ENCODE measurements at regions not wholly inside any gene's neighbourhood (a gene's known extent, or its start where the extent isn't known, plus 50 kb on each side); places are given as distances from the start of the nearest gene placed in this dataset.
A peak's percentile ranks its signal among the peaks of the same experiment; 100 is the strongest.
"Not testable (repeated sequence)": the region's sequence is repeated elsewhere in the genome, so short reads cannot be mapped to it uniquely, and the experiment has no call there.

DNA sequence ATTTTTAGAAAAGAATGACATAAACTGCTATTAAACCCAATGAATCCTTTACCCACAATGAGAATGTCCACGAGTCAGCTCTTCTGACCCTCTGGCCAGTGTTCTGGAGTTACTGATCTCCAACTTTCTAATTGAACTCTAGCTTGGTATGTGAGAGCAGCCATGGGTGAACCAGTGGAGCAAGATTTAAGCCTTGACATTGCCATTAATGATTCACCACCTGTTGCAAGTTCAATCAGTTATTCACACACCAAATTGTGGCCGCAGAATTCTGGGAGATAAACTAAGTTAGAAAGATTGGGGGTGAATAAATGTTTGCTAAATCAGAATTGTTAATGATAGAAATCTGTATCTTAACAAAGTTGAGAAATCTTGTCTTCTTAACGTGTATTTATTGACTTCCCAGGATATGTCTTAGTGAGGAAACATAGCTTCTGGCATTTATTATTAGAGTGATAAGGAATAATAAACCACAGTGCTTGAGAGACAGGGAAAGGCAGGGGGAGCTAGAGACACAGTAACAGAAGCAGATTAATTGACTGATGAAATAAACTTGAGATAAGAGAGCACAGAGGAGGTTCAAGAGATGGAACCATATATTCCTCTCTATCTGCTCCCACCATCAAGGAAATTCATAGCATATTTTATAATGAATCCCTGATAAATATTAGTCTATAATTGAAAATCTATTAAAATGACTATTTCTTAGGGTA, 96.0 kb upstream of the AGAP9 start:
- not testable (repeated sequence) for DNase-seq

GRCh38 chr10:47609311-47609710, 85.9 kb upstream of the AGAP9 start:
- not testable (repeated sequence) for DNase-seq

GRCh38 chr10:47605791-47606773, 82.6 kb upstream of the AGAP9 start:
- not testable (repeated sequence) for DNase-seq

DNA sequence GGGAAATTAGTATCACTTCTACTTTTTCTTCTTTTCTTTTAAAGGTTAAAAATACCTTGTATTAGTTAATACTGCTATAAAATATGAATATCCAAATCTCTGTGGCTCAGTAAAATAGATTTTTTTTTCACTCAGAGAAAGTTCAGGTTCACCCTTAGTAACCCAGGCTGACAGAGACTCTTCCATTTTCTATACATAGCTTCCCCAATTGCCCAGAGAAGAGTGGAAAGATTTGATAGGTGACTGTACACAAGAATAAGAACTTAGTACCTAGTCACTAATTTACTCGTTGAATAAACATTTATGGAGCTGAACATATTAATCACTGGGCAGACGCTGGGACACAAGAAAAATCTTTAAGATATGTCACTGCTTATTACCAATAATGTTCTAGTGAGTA, 77.2 kb upstream of the AGAP9 start:
- DNase-seq = not testable (repeated sequence)

- DNase-seq = not testable (repeated sequence)
Measured at GRCh38 chr10:47600127-47600526, 76.7 kb upstream of the AGAP9 start.

DNA sequence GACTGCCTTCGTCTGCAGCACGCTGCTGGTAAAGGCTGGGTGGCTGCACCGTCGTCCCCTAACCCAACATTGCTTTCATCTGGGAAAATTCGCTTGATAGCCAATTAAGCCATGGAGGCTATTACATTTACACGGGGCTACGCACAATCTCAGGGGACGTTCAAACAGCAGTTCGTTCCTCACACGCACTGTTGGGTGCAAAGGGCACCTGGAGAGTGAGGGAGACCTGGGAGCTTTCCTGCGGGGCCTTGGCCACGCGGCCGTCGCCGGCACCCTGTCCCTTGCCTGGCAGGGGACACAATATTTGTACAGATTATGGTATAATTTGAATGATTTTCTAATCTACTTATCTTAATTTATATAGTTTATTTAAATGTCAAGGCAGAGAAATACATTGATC, 76.2 kb upstream of the AGAP9 start:
- not testable (repeated sequence) for DNase-seq

DNA sequence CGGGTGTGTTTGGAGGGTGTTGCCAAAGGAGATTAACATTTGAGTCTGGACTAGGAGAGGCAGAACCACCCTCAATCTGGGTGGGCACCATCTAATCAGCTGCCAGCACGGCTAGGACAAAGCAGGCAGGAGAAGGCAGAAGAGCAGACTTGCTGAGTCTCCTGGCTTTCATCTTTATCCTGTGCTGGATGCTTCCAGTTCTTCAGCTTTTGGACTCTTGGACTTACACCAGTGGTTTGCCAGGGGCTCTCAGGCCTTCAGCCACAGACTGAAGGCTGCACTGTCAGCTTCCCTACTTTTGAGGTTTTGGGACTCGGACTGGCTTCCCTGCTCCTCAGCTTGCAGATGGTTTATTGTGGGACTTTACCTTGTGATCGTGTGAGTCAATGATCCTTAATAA, 70.4 kb upstream of the AGAP9 start:
- not testable (repeated sequence) for DNase-seq

GRCh38 chr10:47593129-47593528, 69.7 kb upstream of the AGAP9 start:
- not testable (repeated sequence) for DNase-seq

DNA sequence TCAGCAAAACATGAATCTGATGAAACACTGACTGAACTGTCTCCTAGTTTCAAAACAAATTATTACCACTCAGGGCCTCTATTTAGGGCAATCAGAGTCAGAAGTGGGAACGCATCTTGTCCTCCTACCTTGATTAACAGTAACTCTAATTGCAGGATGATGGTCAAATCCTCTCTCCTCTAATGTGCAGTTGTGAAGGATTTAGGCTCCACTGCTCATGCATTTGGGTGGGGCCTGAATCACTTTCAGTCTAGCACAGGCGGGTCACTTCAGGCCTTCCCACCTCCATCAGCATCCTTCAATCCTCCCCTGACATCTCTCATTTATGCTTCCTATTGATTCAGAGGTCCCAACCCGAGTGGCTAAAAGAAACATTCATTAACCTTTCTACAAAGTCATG, 67.5 kb upstream of the AGAP9 start:
- DNase-seq = not testable (repeated sequence)

DNA sequence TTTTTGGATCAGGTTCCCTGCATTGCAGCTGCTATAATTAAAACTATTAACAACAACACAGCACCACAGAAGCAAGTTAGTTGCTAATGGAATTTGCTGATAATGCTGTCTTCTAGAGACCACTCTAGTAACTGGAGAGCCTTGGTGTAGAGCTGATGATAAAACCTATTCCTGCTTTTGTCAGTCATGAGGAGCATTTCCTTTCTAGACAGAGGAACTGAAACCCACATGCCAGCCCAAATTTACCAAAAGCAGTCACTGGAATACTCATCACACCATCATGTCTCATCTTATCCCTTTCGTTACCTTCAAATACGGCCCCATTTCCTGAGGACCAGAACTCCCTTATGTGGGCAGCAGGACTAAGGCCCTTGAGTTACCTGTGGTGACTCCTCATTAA, 67.1 kb upstream of the AGAP9 start:
- DNase-seq = peak; percentile 48

GRCh38 chr10:47582051-47582450, 58.6 kb upstream of the AGAP9 start:
- DNase-seq = not testable (repeated sequence)

DNA sequence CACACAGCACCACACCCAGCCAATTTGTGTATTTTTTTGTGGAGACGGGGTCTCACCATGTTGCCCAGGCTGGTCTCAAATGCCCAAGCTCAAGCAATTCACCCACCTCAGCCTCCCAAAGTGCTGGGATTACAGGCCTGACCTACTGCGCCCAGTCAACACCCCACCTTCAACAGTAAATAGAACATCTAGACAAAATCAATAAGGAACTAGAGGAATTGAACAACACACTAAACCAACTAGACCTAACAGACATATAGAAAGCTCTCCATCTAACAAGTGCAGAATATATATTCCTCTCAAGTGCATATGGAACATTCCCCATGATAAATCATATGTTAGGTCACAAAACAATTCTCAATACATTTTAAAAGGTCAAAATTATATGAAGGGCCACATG, 56.6 kb upstream of the AGAP9 start:
- not testable (repeated sequence) for DNase-seq

DNA sequence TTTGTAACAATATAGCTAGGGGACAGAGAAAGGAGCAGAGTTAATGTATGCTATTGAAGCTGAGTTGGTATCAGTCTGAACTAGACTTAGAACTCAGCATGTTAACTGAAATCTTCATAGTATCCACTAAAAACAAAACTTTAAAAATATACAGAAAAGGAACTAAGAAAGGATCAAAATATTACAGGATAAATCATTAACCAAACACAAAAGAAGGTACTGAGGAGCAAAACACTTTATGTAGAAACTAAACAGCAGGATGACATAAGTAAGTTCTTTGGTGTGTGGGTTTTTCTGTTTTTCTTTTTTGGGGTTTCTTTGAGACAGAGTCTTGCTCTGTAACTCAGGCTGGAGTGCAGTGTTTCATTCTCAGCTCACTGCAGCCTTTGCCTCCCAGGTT, 55.1 kb upstream of the AGAP9 start:
- DNase-seq = not testable (repeated sequence)
